HCT116 (cell line): ENCODE measurements at regions not wholly inside any gene's neighbourhood (a gene's known extent, or its start where the extent isn't known, plus 50 kb on each side); places are given as distances from the start of the nearest gene placed in this dataset.

Experiments used
- ATAC-seq: fragments of 200-7000 bp; cut with Tn5 transposase; 2 replicates; pipeline ENCODE4 v1.9.1; 2020; ENCODE audit warnings: mild to moderate bottlenecking, moderate library complexity
- BruUV-seq: library from RNA; stranded (reverse); fragments of 400-500 nt; replicated peaks from 2 replicates; lab custom pipeline; 2021; lab: Mats Ljungman, UMichigan
- CTCF ChIA-PET: fragments of 300-600 bp; sonication (Branson Sonifier 250); formaldehyde crosslinking; loops from one replicate; lab custom pipeline; 2021; ENCODE audit warnings: antibody characterized with exemption; lab: Charles Lee
- POLR2A ChIA-PET: fragments of 300-600, 350-600 bp; sonication (Branson Sonifier 250); formaldehyde crosslinking; loops from one replicate; lab custom pipeline; 2021; ENCODE audit warnings: antibody characterized with exemption; lab: Charles Lee
- RAD21 ChIA-PET, 2 experiments: fragments of 300-600 bp; sonication (Branson Sonifier 250); formaldehyde crosslinking; loops; one replicate each; lab custom pipeline; 2023; ENCODE audit warnings: low total read pairs in 2 of 2; ENCODE audit not compliant: uncharacterized antibody in 2 of 2, unreplicated experiment in 2 of 2, low non-redundant PET in 1 of 2; lab: Charles Lee
- DNase-seq: peaks from one replicate; pipeline ENCODE4 v3.0.0-alpha.2; 2010; ENCODE audit warnings: low read depth, low spot score
- H2AFZ ChIP-seq: fragments of 200-600 bp; shearing (Covaris generic), sonication (generic); 2 replicates; pipeline ENCODE4 v1.6.1; 2017; ENCODE audit warnings: low read depth, mixed run types, mixed read lengths, antibody characterized with exemption, low read length; ENCODE audit not compliant: poor library complexity, severe bottlenecking
- H3K27ac ChIP-seq: 2 replicates; pipeline ENCODE4 v1.5.1; 2012; ENCODE audit warnings: low read depth, low read length
- H3K27me3 ChIP-seq: fragments of 200-600 bp; sonication (generic); 2 replicates; pipeline ENCODE4 v1.6.1; 2016; ENCODE audit warnings: mixed run types, low read length, mixed read lengths; ENCODE audit not compliant: insufficient read depth
- H3K36me3 ChIP-seq, 2 experiments: fragments of 200-500 bp in 1 of 2; fragments of 200-600 bp in 1 of 2; sonication (Bioruptor generic) in 1 of 2; sonication (generic) in 1 of 2; 2 replicates each; pipeline versions ENCODE4 v1.5.1 to v1.6.1; 2014 to 2016; ENCODE audit warnings: low read length in 2 of 2, inconsistent platforms in 1 of 2, mixed read lengths in 1 of 2, mixed run types in 1 of 2; ENCODE audit not compliant: insufficient read depth in 2 of 2, control insufficient read depth in 1 of 2
- H3K4me1 ChIP-seq, 2 experiments: fragments of 200-600 bp in 1 of 2; sonication (generic) in 1 of 2; 2 replicates each; pipeline versions ENCODE4 v1.5.1 to v1.6.1; 2012 to 2017; ENCODE audit warnings: low read length in 2 of 2, inconsistent platforms in 1 of 2, mild to moderate bottlenecking in 1 of 2, mixed read lengths in 1 of 2, mixed run types in 1 of 2, moderate library complexity in 1 of 2; ENCODE audit not compliant: insufficient read depth in 2 of 2, control insufficient read depth in 1 of 2
- H3K4me2 ChIP-seq: fragments of 200-600 bp; sonication (generic); 2 replicates; pipeline ENCODE4 v1.6.1; 2017; ENCODE audit warnings: mixed run types, low read length, mixed read lengths
- H3K4me3 ChIP-seq, 2 experiments: fragments of 200-600 bp in 1 of 2; sonication (generic) in 1 of 2; replicated peaks in 1 of 2; 2 replicates each; pipeline ENCODE4 v1.5.1; 2011 to 2016; ENCODE audit warnings: low read length in 2 of 2, control low read depth in 1 of 2, low read depth in 1 of 2, mild to moderate bottlenecking in 1 of 2, mixed read lengths in 1 of 2, mixed run types in 1 of 2
- H3K79me2 ChIP-seq: fragments of 200-600 bp; sonication (generic); 2 replicates; pipeline ENCODE4 v1.6.1; 2017; ENCODE audit warnings: mild to moderate bottlenecking, mixed run types, low read length, moderate library complexity, mixed read lengths; ENCODE audit not compliant: insufficient read depth
- H3K9ac ChIP-seq: fragments of 200-600 bp; sonication (generic); 2 replicates; pipeline ENCODE4 v1.6.1; 2016; ENCODE audit warnings: low read length, mixed read lengths
- H3K9me2 ChIP-seq: fragments of 200-600 bp; sonication (generic), shearing (Covaris generic); 2 replicates; pipeline ENCODE4 v1.6.1; 2017; ENCODE audit warnings: mixed run types, mild to moderate bottlenecking, moderate library complexity; ENCODE audit not compliant: insufficient read depth
- H3K9me3 ChIP-seq, 2 experiments: fragments of 200-500 bp in 1 of 2; fragments of 200-600 bp in 1 of 2; sonication (Bioruptor generic) in 1 of 2; sonication (generic) in 1 of 2; 2 replicates each; pipeline ENCODE4 v1.6.1; 2014 to 2017; ENCODE audit warnings: low read length in 2 of 2, mixed read lengths in 2 of 2, inconsistent platforms in 1 of 2, low read depth in 1 of 2, mild to moderate bottlenecking in 1 of 2, mixed run types in 1 of 2, moderate library complexity in 1 of 2; ENCODE audit not compliant: control insufficient read depth in 1 of 2, insufficient read depth in 1 of 2
- H4K20me1 ChIP-seq: fragments of 200-600 bp; sonication (generic), shearing (Covaris generic); 2 replicates; pipeline ENCODE4 v1.6.1; 2017; ENCODE audit warnings: mixed run types, mild to moderate bottlenecking, moderate library complexity; ENCODE audit not compliant: insufficient read depth
- ATF3 ChIP-seq: IDR thresholded peaks from 2 replicates; pipeline ENCODE4 v1.6.1; 2012
- CEBPB ChIP-seq: IDR thresholded peaks from 2 replicates; pipeline ENCODE4 v1.6.1; 2012; ENCODE audit warnings: low read depth
- CTCF ChIP-seq, 3 experiments: fragments of 200-600 bp in 1 of 3; sonication (generic) in 1 of 3; IDR thresholded peaks in 2 of 3; conservative IDR thresholded peaks in 1 of 3; 2 replicates each; pipeline ENCODE4 v1.5.1; 2012 to 2017; ENCODE audit warnings: low read depth in 2 of 3, low read length in 2 of 3, antibody characterized with exemption in 1 of 3, borderline replicate concordance in 1 of 3, control low read depth in 1 of 3, mild to moderate bottlenecking in 1 of 3, mixed read lengths in 1 of 3, mixed run types in 1 of 3, moderate library complexity in 1 of 3; ENCODE audit not compliant: insufficient read depth in 1 of 3
- EZH2 ChIP-seq: fragments of 200-600 bp; sonication (generic); IDR thresholded peaks from 2 replicates; pipeline ENCODE4 v1.6.1; 2017; ENCODE audit warnings: antibody characterized with exemption, mixed run types
- REST ChIP-seq: IDR thresholded peaks from 2 replicates; pipeline ENCODE4 v1.6.1; 2012; ENCODE audit warnings: low read depth
- TCF7L2 ChIP-seq: IDR thresholded peaks from 2 replicates; pipeline ENCODE4 v1.7.0; 2011; ENCODE audit warnings: borderline replicate concordance, inconsistent platforms; ENCODE audit not compliant: insufficient read depth, insufficient read length; ENCODE audit errors: extremely low read depth
- ZBTB33 ChIP-seq: IDR thresholded peaks from 2 replicates; pipeline ENCODE4 v1.6.1; 2011; ENCODE audit warnings: mild to moderate bottlenecking, low read length, moderate library complexity; ENCODE audit not compliant: insufficient replicate concordance; ENCODE audit errors: extremely low read depth
- ZFX ChIP-seq: fragments of 450-650 bp; IDR thresholded peaks from 2 replicates; pipeline ENCODE4 v1.6.1; 2017
- intact Hi-C: fragments of 100-400 bp; cut with micrococcal nuclease; formaldehyde crosslinking; loops from 2 replicates; pipeline ENCODE4 v1.10.0; 2022

GRCh38 chr2:52467189-52467588 lies 1300.4 kb upstream of the CHAC2 start (continued):
- TF ChIP-seq ATF3 (no peak), ZFX (no peak), EZH2 (no peak), ZBTB33 (no peak)

- DNase-seq, result no peak
- BruUV-seq, result no TSS peak
- TF ChIP-seq TCF7L2, result no peak
- no peak for TF ChIP-seq REST
- TF ChIP-seq ATF3, result no peak
- no peak for TF ChIP-seq CEBPB
- TF ChIP-seq CTCF (IDR thresholded peaks at IDR 0.05 in 2 of 3, conservative IDR thresholded peaks at IDR 0.05 in 1 of 3; ENCODE audit: borderline replicate concordance in 1 of 3, insufficient read depth in 1 of 3, low read depth in 2 of 3, low read length in 2 of 3), result no peak
- TF ChIP-seq, all 23 proteins: peak for 0
- ChIA-PET CTCF (no interaction called here), POLR2A (no interaction called here), RAD21 (no interaction called here)
- H3K4me2 ChIP-seq, result no peak overlapping the region
- no peaks in the 10 kb centered on the region for H3K36me3 ChIP-seq
- H3K9me2 ChIP-seq, result no peaks in the 10 kb centered on the region
- H2AFZ ChIP-seq, result no peak overlapping the region
- no peaks in the 10 kb centered on the region for H3K9me3 ChIP-seq
- H3K4me3 ChIP-seq, result no peak overlapping the region
- no peak for ATAC-seq
- H4K20me1 ChIP-seq, result no peaks in the 10 kb centered on the region
- H3K27me3 ChIP-seq, result no peaks in the 10 kb centered on the region
- no peaks in the 10 kb centered on the region for H3K79me2 ChIP-seq
- intact Hi-C loops, result no loop called here
- H3K9ac ChIP-seq, result no peak overlapping the region
- no peak overlapping the region for H3K27ac ChIP-seq
- no peaks in the 10 kb centered on the region for H3K4me1 ChIP-seq
Measured at GRCh38 chr2:52465287-52465686, 1302.3 kb upstream of the CHAC2 start.
